ENCODE measurements at regions not wholly inside any gene's neighbourhood (a gene's known extent, or its start where the extent isn't known, plus 50 kb on each side); places are given as distances from the start of the nearest gene placed in this dataset.

- TF ChIP-seq POLR2AphosphoS5 (IDR thresholded peaks at IDR 0.05; ENCODE audit: low read depth, low read length) (no peak), TAF1 (IDR thresholded peaks at IDR 0.05; ENCODE audit: borderline replicate concordance, low read depth, low read length) (no peak)
Observed at GRCh38 chr21:17105932-17106331, 406.9 kb upstream of the CXADR start.

Data from GM12892 (cell line).